Bone marrow (tissue), 2 donors: ENCODE measurements at regions not wholly inside any gene's neighbourhood (a gene's known extent, or its start where the extent isn't known, plus 50 kb on each side); places are given as distances from the start of the nearest gene placed in this dataset.
"Not testable (repeated sequence)": the region's sequence is repeated elsewhere in the genome, so short reads cannot be mapped to it uniquely, and the experiment has no call there.

Experiments
- DNase-seq, 2 donors: peaks; one replicate each; lab custom pipeline; 2025; lab: John Stamatoyannopoulos, UW

DNA sequence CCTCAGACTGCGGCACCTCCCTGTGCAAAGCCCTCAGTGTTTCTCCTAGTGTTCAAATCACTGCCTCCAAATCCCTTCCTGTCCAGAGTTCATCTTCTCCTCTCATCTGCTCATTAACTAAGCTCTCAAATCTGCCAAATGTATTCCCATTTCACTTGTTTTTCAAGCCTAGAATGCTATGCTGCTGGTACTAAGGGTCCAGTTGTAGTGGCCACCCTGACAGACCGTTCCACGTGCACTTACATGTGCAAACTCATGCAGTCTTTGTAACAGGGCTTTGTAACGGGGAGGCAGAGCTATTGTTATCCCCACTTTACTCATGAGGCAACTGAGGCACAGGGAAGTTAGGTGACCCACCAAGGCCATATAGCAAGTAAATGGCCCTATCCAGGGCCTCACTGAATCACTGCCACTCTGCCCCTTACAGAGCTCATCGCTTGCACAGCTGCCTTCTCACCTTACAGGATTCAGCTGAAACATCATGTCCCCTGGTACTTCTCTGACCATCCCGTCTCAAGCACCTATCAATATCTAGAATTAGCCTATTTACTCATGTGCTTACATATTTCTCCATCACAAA, 153.0 kb upstream of the PDE1C start:
- no peak for DNase-seq

DNA sequence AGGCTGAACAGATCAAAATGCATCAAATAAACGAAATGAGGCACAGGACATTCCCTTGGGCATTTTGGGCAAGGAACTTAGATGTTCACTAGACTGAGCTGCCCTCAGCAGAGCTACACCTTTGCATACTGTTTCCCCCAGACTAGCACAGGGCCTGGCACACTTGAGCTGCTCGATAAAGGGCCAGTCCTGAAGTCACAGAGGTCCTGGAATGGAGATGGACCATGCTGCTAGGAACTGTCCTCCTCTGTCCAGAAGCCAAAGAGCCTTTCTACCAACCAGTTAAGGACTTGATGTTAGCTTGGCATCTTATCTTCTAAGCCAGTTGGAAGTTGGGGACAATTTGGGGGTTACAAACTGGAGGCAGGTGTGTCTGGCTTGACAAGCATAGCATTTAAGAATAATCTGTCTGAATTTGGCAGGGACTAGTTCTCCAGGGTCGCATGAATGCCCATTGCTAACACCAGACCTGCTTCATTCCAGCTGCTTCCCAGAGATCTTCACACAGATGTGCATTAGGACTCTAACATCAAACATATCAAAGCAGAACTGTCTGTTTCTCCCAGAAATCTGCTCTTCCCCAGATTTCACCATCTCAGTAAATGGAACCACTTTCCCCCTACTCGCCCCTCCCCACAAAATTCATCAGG, 152.2 kb upstream of the PDE1C start:
- DNase-seq, result no peak

DNA sequence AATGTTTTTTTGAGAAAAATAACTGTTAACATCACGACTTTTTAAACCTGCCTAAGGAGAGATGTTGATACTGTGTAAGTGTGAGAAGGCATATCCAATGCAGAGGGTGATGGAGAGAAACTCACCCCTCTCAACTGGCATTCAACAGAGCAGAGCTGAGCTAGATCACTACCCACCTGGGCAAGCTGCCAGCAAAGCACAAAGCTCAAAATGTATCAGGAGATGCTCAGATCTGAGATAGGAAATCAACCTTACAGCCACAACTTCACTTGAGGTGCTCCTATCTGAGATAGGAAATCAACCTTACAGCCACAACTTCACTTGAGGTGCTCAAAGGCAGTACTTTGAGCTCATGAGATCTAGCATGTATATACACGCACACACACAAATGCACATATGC, 151.5 kb upstream of the PDE1C start:
- DNase-seq, result no peak

DNA sequence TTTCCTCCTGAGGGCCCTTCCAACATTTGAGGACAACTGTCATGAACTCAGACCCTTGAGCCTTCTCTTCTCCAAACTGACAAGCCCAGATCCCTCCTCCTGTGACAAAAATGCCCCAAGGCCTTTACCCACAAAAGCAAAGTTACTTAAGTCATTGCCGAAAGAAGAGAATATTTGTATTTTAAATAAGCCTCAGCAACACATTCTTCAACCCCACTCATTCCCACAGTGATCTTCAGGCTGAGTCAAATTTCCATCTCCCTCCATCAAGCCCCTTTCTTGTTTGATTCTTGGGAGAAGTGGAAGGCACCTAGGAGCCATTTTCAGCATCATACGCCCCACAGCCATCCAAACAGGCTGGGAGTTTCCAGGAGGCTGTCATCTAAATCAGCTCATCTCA, 150.8 kb upstream of the PDE1C start:
- DNase-seq, result no peak

DNA sequence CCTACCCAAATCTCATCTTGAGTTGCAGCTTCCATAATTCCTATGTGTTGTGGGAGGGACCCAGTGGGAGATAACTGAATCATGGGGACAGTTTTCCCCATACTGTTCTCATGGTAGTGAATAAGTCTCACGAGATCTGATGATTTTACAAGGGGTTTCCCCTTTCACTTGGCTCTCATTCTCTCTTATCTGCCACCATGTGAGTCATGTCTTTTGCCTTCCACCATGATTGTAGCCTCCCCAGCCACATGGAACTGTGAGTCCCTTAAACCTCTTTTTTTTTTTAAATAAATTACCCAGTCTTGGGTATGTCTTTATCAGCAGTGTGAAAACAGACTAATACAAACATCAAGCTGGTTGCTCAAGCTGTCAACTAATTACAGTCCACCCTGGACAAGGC, 149.6 kb upstream of the PDE1C start:
- not testable (repeated sequence) for DNase-seq

DNA sequence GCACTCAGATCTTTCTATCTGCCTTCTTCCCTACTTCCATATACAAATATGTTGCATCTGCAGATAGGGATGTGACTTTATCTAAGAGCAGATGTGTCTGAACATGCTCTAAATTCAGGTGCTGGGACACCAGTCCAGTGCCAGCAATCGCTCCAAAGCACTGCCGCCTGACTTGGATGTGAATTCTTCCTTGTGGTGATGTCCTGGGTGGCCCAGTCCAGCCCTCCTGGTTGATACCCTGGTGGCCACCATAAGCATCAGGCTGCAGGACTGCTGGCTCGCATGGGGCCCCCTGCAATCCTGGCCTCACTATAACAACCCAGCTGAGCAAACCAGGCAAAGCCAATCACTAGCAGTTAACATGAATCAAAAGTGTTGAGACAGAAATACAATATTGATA, 149.2 kb upstream of the PDE1C start:
- no peak for DNase-seq

DNA sequence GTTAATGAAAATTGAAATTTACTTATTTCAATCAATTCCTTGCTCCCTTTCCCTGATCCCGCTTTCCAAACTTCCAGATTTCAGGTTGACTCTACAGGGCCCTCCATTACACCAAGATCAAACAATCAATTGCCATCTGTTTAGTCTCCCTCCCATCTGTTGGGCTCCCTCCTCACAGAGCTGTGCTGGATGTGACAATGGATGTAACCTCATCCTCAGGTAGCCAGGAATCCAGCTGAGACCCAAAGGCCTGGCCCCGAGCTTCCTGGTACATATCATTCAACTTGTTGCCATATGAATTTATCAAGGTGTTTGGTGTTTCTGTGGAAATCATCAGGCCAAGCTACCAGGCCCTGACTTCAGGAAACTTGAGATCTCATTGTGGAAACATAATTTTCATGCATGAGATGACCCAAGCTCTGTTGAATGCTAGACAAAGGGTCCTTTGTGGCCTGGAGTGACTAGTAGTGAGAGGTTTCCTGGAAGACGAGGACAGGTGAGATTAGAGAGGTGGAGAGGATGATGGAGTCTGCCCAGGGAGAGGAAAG, 148.6 kb upstream of the PDE1C start:
- no peak for DNase-seq

DNA sequence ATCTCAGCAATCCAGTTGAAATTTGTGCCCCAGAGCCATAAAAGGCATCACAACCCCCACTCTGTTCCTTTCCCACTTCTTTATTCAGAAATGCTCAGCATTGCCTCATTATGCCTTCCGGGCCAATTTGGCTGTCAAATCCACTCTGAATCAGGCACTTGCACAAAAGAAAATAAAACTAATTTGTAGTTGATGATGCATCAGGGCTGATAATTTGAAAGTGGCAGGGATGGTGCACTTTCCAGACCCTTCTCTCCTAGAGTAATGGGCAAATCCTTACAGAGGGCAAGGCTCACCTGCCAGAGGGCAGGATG, 147.9 kb upstream of the PDE1C start:
- DNase-seq, result no peak

DNA sequence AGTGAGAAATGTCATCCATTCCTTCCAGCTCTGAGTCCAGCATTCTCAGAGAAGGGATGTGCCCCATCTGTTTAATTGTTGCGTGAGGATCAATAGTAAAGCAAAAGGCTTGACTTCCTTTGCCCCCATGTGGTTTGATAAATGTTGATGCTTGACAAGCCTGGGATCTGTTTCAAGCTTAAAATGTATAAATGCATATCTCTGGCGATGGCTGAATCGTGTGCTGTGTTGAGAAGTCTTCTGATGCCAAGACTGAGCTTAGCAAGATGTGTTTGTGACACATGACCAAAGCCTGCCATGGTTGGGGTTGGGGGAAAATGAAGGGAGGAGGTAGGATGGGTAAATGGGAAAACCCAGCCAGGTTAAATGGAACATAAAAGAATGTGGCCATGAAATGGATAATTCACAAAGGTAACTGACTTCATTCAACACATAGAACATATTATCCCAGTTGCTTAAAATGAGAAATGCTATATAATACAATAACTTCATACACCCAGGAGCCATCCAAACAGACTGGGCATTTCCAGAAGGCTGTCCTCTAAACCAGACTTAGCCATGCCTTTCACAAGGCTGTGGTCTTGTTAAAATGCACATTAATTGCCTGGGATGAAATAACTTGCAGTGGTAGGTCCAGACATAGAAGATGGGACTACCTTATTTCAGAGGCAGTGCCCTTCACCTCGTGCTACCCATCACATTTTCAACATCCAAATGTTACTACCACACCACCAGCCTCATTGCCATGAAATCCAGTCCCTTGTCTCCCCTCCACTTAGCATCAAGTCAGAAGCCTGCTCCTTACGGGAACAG, 147.3 kb upstream of the PDE1C start:
- DNase-seq, result no peak

DNA sequence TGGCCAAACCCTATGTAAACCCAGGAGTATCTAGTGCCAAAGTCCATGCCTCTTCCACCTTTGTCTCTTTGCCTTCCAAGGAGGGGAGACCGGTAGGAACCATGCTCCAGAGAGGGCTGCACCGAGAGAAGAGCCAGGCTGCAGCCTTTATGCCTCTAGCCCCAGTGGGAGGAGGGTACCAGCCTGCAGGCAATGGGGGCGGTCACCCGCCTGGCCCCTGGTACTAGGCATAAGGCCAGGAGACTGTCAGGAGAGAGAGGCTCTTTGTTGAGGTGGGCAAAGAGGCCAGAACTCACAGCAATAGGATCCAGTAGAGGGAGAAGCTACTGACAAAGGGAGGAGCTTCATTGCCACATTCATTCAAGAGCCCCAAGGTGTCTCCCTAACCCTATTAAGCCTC, 146.6 kb upstream of the PDE1C start:
- DNase-seq, result no peak

DNA sequence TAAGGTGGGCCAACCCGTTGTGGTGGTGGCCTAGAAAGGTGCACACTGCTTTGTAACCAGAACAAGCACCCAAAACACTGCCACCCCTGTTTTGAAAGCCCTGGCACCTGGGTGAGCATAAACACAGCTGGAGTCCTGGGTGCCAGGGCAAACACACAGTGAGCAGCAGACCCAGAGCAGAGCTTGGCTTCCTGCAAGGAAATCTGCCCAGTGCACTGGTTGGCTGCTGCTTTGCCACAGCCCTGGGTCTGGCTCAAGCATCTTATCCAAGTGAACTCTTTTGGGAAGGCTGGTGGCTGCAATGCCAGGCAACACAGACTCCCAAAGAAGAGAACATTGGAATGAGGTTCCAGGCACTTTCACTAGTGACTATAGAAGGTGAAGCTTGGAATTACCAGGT, 145.5 kb upstream of the PDE1C start:
- no peak for DNase-seq

DNA sequence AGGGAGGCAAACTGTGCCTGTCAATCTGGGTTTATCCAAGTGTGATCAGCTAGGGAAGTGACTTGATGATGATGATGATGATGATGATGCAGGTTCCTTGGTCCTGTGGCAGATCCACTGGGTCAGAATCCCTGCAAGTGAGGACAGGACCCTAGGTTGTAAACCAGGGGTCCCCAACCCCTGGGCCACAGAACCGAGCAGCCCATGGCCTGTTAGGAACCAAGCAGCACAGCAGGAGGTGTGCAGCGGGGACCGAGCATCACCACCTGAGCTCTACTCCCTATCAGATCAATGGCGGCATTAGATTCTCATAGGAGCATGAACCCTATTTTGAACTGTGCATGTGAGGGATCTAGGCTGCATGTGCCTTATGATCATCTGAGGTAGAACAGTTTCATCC, 144.7 kb upstream of the PDE1C start:
- DNase-seq, result no peak

DNA sequence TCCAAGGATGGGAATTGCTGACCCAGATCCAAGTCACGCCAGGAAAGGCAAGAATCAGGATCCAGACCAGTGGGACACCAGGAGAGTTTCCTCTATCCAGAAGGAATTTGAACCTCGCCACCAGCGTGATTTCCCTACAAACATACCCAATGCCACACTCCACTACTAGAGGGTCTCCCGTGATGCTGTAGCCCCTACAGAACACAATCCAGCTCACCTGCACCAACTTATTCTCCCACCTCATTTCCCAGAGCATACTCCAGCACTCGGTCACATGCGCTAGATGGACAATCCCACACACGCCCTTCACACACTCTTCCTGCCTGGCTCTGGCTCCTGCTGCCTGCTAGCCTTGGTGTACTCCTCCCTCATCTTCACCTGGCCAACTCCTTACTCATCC, 142.1 kb upstream of the PDE1C start:
- DNase-seq, result no peak

DNA sequence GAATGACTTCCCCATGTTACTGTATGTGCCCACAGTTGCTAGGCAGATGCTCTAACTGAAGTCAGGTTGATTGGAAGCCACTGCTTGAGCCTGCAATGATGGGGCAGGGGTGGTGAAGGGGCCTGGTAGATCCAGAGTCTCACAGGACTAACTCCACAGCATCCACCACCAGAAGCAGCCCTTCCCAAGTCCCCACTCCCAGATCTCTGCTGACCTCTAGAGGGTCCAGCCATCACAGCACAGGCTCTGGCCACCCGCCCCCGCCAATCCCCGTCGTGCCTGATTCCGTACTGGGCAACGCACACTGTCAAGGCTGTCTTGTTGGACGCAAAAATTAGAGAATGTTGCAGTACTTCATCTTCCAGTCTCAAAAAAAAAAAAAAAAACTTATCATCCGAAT, 136.8 kb upstream of the PDE1C start:
- no peak for DNase-seq

DNA sequence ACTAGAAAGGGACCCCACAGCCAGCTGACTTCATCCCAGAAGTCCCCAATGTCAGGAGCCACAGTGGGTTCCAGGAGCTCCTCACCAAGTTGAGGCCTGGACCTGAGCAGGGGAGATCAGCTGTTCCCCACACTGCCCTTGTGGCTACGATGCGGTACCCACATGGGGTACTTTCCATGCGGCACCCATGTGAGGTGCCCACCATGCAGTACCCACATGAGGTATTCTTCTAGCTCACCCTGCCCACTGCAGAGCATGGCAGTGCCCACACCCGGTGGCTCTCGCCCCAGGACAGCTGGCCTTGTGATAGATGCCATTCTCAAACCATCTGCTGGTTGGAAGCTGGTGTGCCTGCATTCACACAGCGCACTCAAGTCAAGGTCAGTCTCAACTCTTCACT, 136.3 kb upstream of the PDE1C start:
- DNase-seq, result no peak

DNA sequence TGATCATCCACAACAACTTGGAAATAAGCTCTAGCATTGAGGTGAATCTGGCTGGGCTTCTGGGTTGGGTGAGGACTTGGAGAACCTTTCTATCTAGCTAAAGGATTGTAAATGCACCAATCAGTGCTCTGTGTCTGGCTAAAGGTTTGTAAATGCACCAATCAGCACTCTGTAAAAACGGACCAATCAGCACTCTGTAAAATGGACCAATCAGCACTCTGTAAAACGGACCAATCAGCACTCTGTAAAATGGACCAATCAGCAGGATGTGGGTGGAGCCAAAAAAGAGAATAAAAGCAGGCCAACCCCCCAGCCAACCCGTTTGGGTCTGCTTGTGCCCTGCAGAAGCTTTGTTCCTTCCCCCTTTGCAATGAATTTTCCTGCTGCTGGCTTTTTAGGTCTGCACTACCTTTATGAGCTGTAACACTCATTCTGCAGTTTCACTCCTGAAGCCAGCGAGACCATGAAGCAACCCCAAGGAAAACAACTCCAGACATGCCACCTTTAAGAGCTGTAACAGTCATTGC, 135.2 kb upstream of the PDE1C start:
- not testable (repeated sequence) for DNase-seq

DNA sequence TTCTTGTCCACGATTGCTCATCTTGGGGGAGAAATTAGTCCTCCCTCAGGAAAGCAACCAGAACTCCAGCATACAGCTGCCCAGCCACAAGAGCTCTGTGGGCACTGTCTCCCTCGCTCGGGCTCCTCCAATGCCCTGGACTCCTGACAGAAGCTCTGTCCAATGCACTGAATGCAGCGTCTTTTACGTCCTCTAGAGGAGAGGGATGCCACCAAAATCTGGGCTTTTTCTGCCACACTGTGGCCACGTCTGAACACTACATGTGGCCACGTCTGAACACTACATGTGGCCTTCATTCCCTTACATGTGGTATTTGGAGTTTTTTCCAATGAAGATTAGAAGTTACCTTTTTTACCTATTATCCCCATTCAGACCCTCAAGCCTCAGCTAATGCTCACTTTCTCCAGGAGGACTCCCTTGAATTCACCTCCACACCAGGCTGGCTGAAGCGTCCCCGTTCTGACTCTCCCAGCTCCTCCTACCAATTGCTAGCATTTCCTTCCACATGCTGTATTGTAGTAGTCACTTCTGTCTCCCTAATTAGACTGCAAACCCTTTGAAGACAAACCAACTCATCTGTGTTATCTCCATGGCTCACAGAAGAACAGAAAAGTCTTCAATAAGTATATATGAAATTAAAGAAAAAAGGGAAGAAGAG, 134.3 kb upstream of the PDE1C start:
- peak in 1 of 2 donors; percentile 21 for DNase-seq

DNA sequence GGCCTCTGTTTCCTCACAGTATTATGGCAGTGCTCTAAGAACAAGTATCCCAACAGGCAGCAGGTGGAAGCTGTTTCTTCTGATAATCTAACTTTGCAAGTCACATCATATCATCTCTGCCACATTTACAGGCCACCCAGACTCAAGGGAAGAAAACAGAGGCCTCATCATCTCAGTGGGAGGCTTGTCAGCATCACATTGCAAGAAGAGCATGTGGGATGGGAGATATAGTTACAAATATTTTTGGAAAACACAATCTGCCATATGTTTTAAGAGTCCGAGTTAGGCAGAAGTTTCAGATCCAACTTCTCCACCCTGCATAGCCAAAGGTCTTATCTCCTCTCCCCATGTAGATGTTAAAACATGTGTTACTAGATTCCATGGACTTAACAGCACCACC, 130.4 kb upstream of the PDE1C start:
- no peak for DNase-seq

DNA sequence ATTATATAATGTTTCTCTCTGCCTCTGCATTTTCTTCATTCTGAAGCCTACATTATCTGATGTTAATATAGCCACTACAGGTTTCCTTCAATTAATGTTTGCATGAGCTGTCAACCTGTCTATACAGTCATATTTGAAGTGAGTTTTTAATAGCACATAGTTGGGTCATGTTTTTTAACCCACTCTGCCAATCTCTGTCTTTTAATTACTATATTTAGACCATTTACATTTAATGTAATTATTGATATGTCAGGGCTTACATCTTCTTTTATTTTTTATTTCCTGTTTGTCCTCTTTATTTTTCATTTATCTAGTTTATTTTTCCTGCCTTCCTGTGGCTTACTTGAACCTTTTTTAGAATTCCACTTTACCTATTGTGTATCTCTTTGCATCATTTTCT, 124.3 kb upstream of the PDE1C start:
- no peak for DNase-seq

DNA sequence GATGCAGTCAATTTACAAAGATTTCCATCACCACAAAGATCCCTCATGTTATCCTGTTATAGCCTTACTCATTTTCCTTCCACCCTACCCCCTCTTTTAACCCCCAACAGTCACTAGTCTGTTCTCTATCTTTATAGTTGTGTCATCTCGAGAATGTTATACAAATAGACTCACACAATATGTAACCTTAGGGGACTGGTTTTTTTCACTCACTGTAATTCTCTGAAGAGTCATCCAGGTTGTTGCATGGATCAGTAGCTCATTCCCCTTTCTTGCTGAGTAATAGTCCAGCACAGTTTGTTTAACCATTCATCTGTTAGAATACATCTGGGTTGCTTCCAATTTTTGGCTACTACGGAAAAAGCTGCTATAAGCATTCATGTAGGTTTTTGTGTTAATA, 121.1 kb upstream of the PDE1C start:
- no peak for DNase-seq

DNA sequence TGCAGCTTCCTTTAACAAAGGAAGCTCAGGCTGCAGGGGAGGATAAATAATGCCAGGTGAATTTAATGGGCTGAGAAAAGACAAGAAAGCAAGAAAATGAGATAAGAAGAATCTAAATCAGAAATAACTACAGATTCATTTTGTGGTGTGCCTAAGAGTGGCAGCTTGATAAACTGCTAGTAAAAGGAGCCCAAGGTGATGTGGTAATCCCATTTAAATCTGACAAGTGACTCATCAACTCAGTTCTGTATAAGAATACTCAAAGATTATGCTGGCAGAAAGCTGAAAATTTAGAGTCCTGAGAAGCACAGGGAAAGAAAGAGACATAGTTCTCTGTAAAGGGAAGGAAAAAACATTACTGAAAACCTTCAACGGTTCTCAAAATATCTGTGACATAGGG, 109.4 kb upstream of the PDE1C start:
- no peak for DNase-seq

DNA sequence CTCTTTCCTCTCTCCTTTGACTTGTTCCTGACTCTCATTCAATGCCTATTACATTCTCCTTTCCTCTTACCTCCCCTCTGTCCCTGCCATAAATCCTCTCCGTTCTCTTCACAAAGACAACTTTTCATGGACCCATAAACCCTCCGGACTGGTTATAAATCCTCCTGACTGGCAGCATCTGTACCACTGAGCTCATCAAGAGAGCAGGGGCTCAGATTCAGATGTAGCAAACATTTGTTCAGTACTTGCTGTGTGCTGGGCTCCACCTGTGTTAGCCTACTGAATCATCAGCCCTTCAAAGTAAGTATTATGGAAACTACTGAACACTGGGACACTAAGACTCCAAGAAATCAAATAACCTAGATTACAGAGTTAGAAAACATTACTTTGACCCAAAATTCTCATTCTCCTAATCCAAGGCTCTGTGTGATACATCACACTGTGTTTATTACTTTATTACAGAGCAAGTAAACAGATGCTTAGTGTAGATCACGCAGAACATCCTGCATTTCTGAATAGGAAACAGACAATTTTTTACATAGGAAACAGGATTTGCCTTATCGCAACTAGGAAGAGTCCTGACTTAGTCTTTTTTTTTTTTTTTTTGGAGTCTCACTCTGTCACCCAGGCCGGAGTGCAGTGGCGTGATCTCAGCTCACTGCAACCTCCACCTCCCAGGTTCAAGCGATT, 108.6 kb upstream of the PDE1C start:
- DNase-seq, result no peak
